GM19193 (cell line): ENCODE measurements at regions not wholly inside any gene's neighbourhood (a gene's known extent, or its start where the extent isn't known, plus 50 kb on each side); places are given as distances from the start of the nearest gene placed in this dataset.

ENCODE experiments used
- POLR2A ChIP-seq: IDR thresholded peaks from 4 replicates; pipeline ENCODE4 v1.6.1; 2011; ENCODE audit not compliant: insufficient read depth, insufficient read length; ENCODE audit errors: extremely low read depth

GRCh38 chr3:80233576-80233975 is 465.8 kb upstream of the ROBO1 start:
- TF ChIP-seq POLR2A: no peak

GRCh38 chr3:80232760-80233159 is 465.0 kb upstream of the ROBO1 start:
- TF ChIP-seq POLR2A: no peak

- TF ChIP-seq POLR2A: no peak
These were observed 463.2 kb upstream of the ROBO1 start for GRCh38 chr3:80230962-80231361.

DNA sequence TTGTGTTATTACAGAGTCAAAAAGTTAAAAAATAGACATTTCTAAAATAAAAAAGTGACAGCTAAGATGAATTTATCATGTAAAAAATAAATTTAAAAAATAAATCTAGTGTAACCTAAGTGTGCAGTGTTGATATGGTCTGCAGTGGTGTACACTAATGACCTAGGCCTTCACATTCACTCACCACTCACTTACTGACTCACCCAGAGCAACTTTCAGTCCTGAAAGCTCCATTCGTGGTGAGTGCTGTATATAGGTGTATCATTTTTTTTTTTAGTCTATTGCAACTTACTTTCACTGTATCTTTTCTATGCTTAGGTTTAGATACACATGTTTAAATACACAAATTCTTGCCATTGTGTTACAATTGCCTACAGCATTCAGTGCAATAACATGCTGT is 459.4 kb upstream of the ROBO1 start:
- no peak for TF ChIP-seq POLR2A

GRCh38 chr3:80215191-80215590 is 447.4 kb upstream of the ROBO1 start:
- TF ChIP-seq POLR2A: no peak

DNA sequence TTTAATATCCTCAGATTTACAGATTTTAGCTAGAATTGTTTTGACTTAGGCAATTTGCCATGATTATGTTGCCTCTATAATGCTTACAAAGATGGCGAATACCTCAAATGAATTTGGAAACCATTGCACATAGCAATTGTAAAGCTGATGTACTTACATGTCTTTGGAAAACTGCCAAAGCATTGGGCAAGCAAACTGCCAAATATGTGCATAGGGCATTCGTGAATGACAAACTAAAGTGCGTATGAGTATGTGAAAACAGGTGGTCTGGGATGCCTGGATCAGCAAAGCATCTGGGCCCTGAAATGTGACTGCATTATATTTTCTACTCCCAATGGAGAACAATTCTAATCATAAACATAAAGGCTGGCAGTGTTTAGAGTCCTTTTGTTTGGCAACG is 445.3 kb upstream of the ROBO1 start:
- no peak for TF ChIP-seq POLR2A

DNA sequence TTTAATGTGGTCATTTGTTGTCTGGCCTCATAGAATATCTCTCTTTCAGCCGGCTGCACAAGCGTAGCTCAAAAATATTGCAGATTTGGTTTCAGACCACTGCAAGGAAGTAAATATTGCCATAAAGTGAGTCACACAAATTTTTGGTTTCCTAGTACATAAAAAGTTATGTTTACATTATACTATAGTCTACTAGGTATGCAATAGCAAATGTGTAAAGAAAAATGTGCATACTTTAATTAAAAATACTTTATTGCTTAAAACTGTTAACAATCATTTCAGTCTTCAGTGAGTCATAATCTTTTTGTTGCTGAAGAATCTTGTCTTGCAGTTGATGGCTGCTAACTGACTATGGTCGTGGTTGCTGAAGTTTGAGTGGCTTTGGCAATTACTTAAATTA is 425.1 kb upstream of the ROBO1 start:
- TF ChIP-seq POLR2A: no peak

DNA sequence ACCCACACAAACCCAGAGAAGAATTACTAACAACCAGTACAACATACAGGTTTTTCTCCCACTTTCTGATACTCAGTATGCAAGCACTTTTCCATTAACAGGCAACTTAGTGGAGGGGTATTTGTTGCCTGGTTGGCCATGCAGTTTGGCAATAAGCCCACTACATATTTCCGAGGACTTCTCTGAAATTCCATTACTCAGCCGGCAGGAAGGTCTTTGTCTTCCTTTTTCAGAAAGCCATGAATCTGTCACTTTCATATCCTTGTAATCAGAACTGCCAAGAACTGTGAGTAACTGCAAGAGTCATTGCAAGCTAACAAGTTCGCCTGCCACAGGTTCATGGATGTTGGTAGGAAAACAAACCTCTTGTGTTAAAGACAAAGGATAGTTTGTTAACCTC is 422.3 kb upstream of the ROBO1 start:
- no peak for TF ChIP-seq POLR2A

DNA sequence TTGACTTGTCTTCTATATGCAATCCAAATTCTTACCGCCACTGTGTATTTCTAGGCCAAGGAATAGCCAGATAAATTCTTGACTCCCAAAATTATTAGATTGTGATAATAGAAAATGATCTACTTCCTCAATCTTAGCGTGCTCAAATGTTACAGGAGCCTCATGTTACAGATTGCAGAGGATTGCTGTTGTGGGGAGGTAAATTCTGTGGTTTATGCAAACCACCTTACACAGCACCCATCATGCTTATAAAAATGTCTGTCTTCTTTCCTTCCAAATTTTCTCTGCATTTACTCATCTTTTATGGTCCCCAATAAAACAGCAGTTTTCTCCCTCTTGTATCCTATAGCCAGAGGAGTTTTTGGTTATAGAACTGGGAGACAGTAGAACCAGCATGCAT is 420.2 kb upstream of the ROBO1 start:
- no peak for TF ChIP-seq POLR2A

DNA sequence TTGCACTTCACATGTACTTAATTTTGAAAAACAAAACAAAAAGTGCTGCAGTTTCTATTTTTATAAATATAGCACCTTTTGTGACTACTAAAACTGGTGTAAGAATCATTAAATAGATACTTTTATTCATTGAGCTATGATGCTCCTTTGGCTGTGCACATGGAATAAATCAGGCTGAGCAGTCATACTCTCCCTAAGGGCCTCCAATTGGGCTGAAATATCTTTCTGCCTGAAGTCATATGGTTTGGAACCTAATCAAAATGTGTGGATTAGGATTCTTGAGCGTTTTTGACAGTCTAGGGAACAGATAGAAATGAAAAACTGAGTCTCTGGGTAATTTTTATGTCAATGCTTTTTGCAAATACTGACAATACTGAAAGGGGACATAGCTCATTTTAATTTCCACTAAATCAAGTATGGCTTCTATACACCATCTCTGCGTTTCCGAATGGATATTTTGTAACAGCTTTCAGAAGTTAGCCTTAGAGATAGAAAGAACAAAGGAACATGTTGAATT is 392.2 kb upstream of the ROBO1 start:
- no peak for TF ChIP-seq POLR2A

DNA sequence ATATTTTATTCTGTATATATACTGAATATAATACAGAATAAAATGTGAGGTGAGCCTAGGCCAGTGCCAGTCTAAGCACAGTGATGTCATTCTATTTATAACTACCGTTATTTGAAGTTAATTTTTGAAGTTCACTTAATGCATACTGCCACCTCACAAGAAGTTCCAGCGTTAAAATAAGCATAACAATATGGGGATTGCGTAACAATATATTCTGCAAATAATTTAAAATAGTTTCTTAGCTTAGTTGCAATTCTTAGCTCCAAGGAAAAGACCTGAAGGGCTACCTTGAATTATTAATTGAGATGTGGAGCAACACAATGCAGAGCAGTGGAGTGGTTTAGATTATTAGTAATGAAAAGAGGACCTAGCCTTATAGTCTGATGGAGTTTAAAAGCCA is 390.5 kb upstream of the ROBO1 start:
- no peak for TF ChIP-seq POLR2A

- no peak for TF ChIP-seq POLR2A
These were observed 389.7 kb upstream of the ROBO1 start for GRCh38 chr3:80157546-80157945.

GRCh38 chr3:80152692-80153091 is 384.9 kb upstream of the ROBO1 start:
- no peak for TF ChIP-seq POLR2A

- no peak for TF ChIP-seq POLR2A
These were observed 374.9 kb upstream of the ROBO1 start for GRCh38 chr3:80142714-80143113.

GRCh38 chr3:80141557-80141956 is 373.8 kb upstream of the ROBO1 start:
- TF ChIP-seq POLR2A: no peak

DNA sequence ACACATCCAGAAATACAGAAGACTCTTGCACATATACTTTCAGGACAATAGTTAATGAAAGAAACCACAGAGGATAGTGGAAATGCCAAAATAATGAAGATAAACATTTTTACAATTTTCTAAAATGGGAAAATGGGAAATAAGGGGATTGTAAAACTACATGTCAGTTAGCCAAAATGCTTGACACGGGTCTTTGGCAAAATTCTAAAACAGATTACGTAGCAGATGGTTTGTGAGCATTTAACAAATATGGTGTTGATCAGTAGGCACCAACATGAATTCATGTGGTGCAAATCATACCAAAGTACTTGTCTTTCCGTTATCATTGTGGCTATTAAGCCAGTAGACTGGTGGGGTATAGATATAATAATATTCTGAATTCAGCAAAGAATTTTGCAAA is 348.5 kb upstream of the ROBO1 start:
- TF ChIP-seq POLR2A: no peak

GRCh38 chr3:80114694-80115093 is 346.9 kb upstream of the ROBO1 start:
- TF ChIP-seq POLR2A: no peak
